ENCODE measurements at regions not wholly inside any gene's neighbourhood (a gene's known extent, or its start where the extent isn't known, plus 50 kb on each side); places are given as distances from the start of the nearest gene placed in this dataset.

GRCh38 chr1:90139837-90140236 lies 144.9 kb downstream of the ZNF326 start:
- TF ChIP-seq POLR2A (IDR thresholded peaks at IDR 0.05; ENCODE audit: low read depth, low read length) (no peak), TAF1 (IDR thresholded peaks at IDR 0.05; ENCODE audit: borderline replicate concordance, low read depth, low read length) (no peak), POLR2AphosphoS5 (IDR thresholded peaks at IDR 0.05; ENCODE audit: low read depth, low read length) (no peak)

All from GM12892 (cell line).